ENCODE measurements at regions not wholly inside any gene's neighbourhood (a gene's known extent, or its start where the extent isn't known, plus 50 kb on each side); places are given as distances from the start of the nearest gene placed in this dataset.
"Not testable (repeated sequence)": the region's sequence is repeated elsewhere in the genome, so short reads cannot be mapped to it uniquely, and the experiment has no call there.

DNA sequence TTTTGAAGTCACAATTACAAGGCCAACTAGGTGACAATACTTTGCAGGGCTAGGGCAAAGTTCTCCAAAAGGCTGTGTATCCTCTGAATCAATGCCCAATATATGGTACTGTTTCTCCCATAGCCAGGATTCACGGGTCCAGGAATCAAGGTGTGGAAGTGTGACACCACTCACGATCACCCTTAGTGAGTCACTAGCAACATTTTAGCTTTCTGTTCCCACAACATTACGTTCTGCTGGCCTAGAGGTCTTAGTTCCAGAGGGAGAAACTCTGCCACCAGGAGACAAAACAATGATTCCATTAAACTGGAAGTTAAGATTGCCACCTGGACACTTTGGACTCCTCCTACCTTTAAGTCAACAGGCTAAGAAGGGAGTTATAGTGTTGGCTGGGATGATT lies 88.5 kb upstream of the RANBP6 start:
- FAIRE-seq, result not testable (repeated sequence)

DNA sequence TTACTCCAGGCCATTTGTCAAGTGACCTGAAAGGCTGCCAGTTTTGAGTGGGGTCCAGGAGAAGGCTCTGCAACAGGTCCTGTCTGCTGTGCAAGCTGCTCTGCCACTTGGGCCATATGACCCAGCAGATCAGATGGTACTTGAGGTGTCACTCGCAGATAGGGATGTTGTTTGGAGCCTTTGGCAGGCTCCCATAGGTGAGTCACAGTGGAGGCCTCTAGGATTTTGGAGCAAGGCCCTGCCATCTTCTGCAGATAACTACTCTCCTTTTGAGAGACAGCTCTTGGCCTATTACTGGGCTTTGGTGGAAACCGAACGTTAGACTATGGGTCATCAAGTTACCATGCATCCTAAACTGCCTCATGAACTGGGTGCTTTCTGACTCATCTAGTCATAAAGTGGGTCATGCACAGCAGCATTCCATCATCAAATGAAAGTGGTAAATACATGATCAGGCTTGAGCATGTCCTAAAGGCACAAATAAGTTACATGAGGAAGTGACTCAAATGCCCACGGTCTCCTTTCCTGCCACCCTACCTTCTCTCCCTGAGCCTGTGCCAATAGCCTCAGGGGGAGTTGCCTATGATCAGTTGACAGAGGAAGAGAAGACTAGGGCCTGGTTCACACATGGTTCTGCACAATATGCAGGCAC lies 87.0 kb upstream of the RANBP6 start:
- not testable (repeated sequence) for FAIRE-seq

DNA sequence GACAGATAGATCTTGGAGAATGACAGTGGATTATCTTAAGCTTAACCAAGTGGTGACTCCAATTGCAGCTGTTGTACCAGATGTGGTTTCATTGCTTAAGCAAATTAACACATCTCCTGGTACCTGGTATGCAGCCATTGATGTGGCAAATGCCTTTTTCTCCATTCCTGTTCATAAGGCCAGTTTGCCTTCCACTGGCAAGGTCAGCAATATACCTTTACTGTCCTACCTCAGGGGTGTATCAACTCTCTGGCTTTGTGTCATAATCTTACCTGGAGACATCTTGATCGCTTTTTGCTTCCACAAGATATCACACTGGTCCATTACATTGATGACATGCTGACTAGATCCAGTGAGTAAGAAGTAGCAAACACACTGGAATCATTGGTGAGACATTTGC lies 86.3 kb upstream of the RANBP6 start:
- not testable (repeated sequence) for FAIRE-seq

DNA sequence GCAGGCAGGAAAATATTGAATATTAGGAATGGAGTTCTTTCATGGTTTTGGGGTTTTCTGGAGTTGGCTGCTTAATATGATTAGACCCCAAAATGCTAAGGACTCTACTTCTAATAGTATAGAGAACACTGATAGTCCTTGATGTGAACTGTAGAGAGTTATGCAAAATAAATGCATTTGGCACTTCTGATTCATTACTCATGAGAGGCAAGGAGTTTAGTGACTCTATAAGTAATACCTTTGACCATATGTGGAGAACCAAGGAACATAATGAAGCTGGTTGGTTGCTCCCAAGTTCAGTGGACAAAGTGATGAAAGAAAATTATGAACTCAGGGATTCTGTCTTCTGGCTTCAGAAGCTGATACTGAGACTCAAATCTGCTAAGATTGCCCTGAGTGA lies 83.9 kb upstream of the RANBP6 start:
- not testable (repeated sequence) for FAIRE-seq

DNA sequence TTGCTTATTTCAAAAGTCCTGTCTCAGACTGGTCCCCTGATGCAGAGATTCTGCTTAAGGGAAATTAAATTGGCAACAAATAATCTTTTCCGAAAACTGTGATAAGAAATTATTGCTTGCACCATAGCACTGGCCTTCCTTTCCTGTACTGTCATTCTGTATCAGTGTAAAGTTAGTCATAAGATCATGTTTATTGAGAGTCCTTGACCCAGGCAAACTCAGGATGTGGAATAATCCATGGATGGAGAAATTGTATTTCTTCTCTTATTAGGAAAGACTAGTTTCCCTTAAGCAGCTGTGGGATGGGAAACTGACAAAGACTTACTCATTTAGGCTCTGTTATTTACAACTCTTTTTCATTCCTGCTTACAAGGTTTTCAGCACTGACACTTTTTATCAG lies 83.0 kb upstream of the RANBP6 start:
- no peak for FAIRE-seq

DNA sequence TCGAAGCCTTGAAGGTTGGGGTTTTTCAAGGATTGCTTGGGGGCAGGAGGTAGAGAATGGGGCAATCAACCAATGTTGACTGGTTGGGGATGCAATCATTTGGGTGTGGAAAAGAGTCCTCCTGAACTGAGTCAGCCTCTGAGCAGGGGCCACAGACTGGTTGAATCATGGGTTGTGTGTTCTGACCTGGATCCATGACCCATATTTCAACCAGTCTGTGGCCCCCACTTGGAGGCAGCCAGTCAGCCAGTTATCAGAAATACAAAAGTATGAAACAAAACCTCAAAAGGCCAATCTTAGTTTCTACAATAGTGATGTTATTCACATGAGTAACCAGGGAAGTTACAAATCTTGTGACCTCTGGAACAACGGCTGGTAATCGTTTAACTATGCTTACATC lies 81.4 kb upstream of the RANBP6 start:
- FAIRE-seq, result no peak

DNA sequence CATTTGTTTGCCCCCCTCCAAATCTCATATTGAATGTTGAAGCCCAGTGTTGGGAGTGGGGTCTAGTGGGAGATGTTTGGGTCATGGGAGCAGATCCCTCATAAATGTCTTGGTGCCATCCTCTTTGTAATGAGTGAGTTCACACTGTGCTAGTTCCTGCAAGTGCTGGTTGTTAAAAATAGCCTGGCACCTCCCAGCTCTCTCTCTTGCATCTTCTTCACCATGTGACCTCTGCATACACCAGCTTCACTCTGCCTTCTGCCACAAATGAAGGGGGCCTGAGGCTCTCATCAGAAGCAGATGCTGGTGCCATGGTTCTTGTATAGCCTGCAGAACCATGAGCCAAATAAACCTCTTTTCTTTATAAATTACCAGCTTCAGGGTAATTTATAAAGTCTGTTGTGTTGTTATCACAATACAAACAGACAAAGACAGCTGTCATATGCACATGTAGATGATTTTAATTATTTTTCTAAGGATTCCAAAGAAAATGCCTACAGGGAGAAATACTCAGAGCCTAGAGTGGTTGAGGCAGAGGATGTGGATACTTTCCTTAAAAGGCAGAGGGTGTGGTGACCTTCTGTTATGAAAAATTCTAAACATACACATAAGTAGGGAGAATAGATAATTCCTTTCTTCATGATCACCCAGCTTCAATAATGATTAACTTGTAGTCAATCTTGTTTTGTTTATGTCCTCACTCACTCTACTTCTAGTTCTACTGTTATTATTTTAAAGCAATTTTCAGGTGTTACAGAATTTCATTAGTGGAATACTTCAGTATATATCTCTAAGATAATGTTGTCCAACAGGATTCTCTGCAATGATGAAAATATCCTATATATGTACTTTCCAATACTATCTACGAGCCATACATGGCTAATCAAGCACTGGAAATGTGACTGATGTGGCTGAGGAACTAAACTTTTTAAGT lies 75.1 kb upstream of the RANBP6 start:
- FAIRE-seq, result no peak

DNA sequence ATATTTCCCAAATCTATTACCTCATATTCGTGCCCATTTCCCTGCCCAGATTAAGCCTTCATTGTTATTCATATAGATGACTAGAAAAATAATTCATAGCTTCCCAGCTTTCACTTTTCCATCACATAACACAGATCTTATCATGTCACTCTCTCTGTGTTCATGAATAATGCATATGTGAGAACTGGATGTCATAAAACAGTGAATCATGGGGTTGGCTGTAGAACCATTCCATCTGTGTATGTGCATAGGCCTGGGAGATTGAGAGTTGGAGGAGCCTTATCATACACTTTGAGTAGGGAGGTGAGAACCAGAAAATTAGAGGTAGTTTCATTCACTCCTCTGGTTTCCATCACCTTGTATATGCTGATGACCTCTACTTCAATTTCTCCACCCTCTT lies 73.9 kb upstream of the RANBP6 start:
- FAIRE-seq, result no peak

DNA sequence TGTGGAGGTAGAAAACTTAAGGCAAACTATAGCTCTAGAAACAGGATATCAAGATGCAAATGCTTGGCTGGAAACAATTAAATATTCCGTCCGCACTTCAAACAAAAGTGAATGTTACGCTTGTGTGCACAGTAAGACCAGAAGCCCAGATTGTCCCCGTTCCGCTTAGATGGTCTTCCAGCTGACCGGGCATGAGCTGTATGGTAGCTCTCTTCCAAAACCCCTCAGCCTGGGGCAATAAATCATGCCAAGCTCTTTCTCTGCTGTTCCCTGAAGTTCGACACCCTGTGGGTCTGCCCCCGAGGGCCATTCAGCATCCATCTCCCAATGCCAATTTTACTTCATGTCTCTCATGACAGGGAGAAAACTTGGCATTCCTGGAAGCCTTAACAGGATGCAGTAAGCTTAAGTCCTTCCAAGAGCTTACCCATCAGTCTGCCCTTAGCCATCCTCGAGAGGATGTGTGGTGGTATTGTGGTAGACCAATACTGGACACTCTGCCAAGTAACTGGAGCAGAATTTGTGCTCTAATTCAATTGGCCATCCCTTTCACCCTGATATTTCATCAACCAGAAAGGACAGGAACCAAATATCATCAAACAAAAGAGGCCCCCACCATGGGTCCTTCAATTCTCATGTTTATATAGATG lies 70.7 kb upstream of the RANBP6 start:
- no peak for FAIRE-seq

DNA sequence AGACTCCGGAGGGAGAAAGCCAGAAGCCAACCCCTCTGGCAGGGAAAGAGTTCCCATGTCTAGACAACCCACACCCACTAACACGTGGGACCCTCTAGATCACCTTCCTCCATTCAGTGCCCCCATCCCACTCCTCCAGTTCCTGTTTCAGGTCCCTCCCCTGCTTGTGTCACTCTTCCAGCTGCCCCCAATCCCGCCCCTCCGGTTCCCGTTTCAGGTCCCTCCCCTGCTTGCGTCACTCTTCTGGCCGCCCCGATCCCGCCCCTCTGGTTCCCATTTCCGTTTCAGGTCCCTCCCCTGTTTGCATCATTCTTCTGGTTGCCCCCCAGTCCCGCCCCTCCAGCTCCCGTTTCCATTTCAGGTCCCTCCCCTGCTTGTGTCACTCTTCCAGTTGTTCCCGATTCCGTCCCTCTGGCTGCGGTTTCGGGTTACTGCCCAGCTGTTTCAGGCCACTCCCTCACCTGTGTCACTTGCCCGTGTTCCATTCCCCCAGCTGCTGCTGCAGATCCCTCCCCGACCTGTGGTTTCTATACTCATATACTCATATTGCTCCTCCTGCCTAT lies 64.8 kb upstream of the RANBP6 start:
- peak; percentile 36 for FAIRE-seq

DNA sequence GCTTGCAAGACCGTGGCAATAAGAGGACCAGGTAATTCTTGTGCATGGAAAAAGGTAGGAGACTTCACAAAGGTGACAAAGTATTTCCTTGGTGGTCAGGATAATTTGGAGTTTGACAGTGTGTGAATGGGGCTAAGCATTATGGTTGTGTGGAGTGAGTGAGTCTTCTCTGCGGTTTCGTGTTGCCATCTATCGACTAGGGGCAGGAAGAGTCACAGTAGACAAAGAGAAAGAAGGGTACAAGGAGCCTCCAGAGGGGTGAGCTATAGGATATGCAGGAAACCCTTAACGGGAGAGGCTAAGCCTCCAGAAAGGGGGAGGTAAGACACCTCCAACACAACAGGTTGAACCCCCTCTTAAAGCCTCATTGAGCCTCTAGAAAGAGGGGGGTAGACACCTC lies 64.0 kb upstream of the RANBP6 start:
- no peak for FAIRE-seq

DNA sequence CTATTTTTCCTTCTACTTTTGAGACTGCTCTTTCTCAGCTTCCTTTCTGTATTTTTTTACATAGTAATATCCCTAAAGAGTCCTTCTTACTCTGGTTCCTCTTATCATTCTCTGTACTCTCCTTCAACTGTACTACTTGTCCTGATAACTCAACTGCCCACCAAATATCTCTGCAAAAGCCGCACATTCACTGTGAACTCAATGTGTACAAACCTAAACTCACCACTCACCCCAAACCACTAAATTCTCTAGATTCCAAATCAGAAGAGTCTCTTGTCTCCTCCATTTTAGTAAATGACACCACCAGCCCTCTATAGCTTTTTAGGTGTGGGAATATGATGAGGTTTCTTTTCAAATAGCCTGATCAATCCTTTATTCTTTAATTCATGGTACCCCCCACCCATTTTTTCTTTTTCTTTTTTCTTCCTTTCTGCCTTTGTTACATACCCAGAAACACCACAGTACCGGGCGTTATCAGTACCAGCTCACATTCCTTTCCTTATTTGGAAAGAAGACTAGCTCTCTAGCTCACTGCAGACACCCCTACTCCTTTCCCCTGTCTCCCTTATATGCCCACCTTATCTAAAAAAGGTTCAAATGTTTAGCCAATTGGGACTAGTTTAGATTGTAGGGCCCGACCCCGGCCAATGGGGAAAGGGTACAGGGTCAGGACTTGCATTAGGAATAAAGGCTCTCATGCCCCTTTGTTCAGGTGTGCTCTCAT lies 63.1 kb upstream of the RANBP6 start:
- FAIRE-seq, result no peak

DNA sequence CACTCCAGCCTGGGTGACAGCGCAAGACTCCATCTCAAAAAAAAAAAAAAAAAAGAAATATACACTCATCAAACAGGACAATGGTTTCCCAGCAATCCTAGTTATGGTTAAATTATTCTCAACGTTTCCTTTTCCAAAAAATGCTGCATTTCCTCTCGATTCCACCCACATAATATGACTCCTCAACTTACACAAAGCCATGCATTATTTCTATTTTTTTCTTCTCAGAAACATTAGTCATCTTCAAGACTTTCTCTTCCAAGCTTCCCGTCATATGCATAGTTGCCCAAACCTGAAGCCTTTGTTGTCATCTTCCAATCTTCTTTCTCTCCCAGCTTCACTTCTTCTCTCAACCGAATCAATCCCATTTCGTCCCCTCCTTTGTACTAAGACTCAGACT lies 61.4 kb upstream of the RANBP6 start:
- FAIRE-seq, result no peak

DNA sequence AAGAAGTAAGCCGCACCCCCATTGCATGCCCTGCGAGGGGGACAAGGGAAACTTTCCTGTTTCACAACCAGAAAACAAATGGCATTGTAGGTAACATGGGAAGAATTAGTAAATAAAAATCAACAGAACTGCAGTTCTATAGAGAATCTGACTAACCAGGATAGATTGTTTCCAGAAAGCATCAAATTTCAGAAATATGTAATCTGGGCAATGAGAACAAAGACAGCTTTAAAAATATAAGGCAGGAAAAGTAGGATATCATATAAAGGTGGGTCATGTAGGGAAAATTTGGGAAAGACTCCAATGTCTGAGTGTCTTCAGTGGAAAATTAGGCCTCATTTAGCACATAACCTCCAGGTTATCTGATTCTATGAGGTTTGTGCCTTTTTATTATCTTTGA lies 58.3 kb upstream of the RANBP6 start:
- no peak for FAIRE-seq

DNA sequence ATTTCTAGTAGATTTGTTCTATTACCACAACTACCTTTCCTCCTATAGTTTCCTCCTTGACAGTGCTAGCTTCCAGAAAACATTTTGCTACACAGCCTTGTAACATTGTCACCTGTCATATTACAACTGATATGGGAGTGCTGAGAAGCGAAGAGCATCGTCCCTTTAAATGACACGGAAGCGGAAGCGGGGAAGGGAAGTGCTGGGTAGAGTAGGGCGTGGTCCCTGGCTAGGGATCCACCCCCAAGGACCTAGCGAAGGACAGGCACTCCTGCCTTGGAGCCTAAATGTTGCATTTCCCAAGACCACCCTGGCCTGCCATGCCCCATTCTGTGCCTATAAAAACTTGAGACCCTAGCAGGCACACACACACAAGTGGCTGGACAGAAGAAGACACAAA lies 57.4 kb upstream of the RANBP6 start:
- no peak for FAIRE-seq

DNA sequence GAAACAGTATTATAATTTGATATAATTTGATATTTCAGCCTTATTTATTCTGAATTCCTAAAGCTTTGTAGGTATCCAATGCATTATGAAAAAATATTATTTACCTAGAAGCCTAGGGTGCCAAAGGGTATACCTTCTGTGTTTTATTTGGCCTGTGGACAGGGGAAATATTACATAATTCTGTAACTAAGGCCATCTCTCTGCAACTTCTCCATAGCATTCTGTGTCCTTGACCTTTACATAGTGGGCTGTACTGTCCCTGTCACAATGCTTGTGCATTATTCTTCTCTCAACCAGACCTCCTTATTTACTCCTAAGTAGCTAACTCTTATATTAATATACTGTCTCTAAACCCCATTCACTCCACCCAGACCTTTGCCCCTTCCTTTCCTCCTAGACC lies 57.0 kb upstream of the RANBP6 start:
- no peak for FAIRE-seq

DNA sequence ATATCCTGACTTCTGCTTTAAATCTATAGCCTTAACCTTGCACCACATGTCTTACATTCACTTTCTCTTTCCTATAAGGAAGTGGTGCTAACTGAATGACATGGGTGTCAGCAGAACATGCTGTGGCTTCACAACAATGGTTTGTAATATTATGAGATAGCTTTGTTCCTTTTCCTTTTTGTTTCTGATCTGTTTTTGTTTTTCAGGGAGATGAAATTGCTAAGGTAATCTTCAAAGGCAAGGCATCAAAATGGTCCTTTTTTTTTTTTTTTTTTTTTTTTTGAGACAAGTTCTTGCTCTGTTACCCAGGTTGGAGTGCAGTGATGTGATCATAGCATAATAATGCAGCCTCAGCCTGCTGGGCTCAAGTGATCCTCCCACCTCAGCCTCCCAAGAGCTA lies 53.6 kb upstream of the RANBP6 start:
- FAIRE-seq, result no peak

DNA sequence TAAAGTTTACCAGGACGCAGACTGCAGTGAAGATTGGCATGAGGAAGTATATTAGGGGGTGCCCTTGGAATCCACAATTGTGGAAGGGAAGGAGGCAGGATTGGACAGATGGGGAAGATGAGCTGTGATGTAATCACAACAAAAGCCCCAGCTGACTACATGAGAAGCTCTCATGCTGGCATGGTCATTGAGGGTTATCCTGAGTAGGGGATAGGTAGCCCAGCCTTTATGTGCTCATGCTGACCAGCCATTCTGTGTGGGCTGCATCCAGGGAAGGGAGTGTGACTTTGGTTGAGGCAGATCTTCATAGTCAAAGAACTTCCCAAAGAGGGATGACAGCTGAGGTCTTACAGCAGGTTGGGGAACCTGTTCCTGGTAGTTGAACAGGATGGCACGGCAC lies 52.0 kb upstream of the RANBP6 start:
- FAIRE-seq, result no peak
